ENCODE measurements at regions not wholly inside any gene's neighbourhood (a gene's known extent, or its start where the extent isn't known, plus 50 kb on each side); places are given as distances from the start of the nearest gene placed in this dataset.

DNA sequence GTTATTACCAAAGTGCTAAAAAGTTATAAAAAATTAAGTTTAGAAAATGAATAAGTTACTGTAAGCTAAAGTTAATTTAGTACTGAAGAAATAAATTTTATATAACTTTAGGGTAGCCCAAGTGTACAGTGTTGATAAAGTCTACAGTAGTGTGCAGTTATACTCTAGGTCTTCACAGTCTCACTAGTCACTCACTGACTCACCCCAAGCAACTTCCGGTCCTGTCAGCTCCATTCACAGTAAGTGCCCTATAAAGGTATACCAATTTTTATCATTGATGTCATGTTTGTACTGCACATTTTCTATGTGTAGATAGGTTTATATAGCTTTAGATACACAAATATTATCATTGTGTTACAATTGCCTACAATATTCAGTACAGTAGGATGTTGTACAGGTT is 518.3 kb upstream of the PIK3C3 start:
- Histone ChIP-seq H3K4me1 (no peaks in the 10 kb centered on the region), H3K27me3 (ENCODE audit: low read depth) (no peaks in the 10 kb centered on the region), H3K9me3 (peaks cover 4% of the 10 kb centered on the region), H3K4me3 (no peak overlapping the region), H3K36me3 (no peaks in the 10 kb centered on the region), H3K27ac (no peak overlapping the region)
- no peak for DNase-seq
- intact Hi-C loops (cut with DNase I), result no loop called here
- TF ChIP-seq, protein P1, sequence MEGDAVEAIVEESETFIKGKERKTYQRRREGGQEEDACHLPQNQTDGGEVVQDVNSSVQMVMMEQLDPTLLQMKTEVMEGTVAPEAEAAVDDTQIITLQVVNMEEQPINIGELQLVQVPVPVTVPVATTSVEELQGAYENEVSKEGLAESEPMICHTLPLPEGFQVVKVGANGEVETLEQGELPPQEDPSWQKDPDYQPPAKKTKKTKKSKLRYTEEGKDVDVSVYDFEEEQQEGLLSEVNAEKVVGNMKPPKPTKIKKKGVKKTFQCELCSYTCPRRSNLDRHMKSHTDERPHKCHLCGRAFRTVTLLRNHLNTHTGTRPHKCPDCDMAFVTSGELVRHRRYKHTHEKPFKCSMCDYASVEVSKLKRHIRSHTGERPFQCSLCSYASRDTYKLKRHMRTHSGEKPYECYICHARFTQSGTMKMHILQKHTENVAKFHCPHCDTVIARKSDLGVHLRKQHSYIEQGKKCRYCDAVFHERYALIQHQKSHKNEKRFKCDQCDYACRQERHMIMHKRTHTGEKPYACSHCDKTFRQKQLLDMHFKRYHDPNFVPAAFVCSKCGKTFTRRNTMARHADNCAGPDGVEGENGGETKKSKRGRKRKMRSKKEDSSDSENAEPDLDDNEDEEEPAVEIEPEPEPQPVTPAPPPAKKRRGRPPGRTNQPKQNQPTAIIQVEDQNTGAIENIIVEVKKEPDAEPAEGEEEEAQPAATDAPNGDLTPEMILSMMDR (IDR thresholded peaks at IDR 0.05), result no peak
- no peak for ATAC-seq

DNA sequence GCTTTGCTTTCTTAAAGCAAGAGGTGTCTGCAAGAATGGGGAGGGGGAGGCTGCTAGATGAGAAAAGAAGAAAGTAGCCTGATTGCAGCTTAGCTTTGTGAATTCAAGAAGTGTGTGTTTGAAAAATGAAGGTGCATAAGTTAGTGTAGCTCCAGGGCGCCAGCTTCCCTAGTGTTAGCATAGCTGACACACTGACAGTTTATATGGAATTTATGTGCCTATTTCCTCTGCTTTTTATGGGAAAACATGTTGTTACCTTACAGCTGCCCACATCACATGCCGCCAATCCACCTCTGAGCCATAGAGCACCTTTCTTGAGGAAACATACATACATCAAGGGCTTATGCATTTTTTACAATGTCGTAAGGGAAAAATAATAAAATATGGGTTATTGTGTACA is 536.4 kb upstream of the PIK3C3 start:
- no peak overlapping the region for H3K27ac ChIP-seq
- intact Hi-C loops (cut with DNase I), result no loop called here
- no peaks in the 10 kb centered on the region for H3K36me3 ChIP-seq
- no peaks in the 10 kb centered on the region for H3K9me3 ChIP-seq
- no peaks in the 10 kb centered on the region for H3K27me3 ChIP-seq (ENCODE audit: low read depth)
- TF ChIP-seq, protein P1 (IDR thresholded peaks at IDR 0.05), result no peak
- no peak overlapping the region for H3K4me3 ChIP-seq
- H3K4me1 ChIP-seq, result no peaks in the 10 kb centered on the region
- ATAC-seq, result no peak
- no peak for DNase-seq

DNA sequence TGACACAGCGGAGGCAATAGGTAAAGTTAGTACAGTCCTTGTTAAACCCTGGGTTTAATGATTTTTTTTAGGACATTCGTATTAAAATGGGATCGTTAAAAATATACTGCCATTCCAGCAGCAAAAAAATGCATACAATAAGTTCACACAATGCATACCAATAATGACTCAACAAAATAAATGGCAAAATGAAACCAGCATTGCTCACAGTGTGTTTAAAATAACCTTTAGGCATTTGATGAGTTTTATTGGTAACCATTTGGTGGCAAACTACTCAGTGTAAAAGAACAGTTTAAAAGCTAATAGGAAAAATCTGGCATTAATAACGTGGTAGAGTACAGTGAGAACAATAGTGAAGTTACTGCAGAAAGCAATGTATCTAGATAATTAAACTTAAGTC is 539.0 kb upstream of the PIK3C3 start:
- Histone ChIP-seq H3K9me3 (no peaks in the 10 kb centered on the region), H3K4me3 (no peak overlapping the region), H3K27ac (no peak overlapping the region), H3K36me3 (no peaks in the 10 kb centered on the region), H3K27me3 (ENCODE audit: low read depth) (no peaks in the 10 kb centered on the region), H3K4me1 (no peaks in the 10 kb centered on the region)
- intact Hi-C loops (cut with DNase I), result no loop called here
- no peak for ATAC-seq
- TF ChIP-seq, protein P1 (IDR thresholded peaks at IDR 0.05), result no peak
- no peak for DNase-seq

DNA sequence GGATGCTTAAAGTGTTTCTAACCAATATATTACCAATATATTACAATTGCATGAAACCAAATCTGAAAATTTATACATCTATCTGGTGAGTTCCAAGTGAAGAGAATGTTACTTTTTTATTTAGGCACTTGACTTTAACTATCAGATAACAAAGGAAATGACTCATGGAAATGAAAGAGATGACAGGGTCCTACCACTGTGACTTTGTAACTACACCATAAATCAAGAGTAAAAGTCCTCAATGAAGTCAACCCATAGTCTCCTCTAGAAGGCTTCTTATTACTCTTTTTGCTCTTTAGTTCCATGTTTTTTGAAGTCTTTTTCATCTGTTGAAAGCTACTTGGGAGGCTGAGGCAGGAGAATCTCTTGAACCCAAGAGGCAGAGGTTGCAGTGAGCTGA is 545.0 kb upstream of the PIK3C3 start:
- H3K36me3 ChIP-seq, result no peaks in the 10 kb centered on the region
- TF ChIP-seq, protein P1 (IDR thresholded peaks at IDR 0.05), result no peak
- no peaks in the 10 kb centered on the region for H3K9me3 ChIP-seq
- ATAC-seq (no peak), DNase-seq (no peak)
- intact Hi-C loops (cut with DNase I), result no loop called here
- no peaks in the 10 kb centered on the region for H3K27me3 ChIP-seq (ENCODE audit: low read depth)
- no peak overlapping the region for H3K4me3 ChIP-seq
- no peak overlapping the region for H3K27ac ChIP-seq
- no peaks in the 10 kb centered on the region for H3K4me1 ChIP-seq

DNA sequence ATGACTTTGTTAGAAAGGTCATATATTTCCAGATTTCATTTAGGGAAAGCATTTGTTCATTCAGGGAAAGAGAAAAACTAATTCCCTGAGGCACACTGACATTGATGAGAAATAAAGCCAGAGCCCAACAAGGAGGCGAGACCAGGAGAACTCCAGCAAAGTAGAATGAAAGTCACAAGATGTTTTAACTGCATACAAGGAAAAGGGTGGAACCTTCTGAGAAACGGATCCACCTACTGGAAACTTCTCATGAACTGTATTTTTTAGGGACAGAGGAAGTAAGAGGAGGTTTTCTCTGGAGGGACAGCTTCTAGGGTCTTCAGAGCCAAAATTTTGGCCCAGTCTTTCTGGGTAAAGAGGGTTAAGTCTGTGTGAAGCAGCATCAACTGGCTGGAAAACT is 548.2 kb upstream of the PIK3C3 start:
- Histone ChIP-seq H3K9me3 (no peaks in the 10 kb centered on the region), H3K27me3 (ENCODE audit: low read depth) (no peaks in the 10 kb centered on the region), H3K4me1 (no peaks in the 10 kb centered on the region), H3K36me3 (no peaks in the 10 kb centered on the region), H3K27ac (no peak overlapping the region), H3K4me3 (no peak overlapping the region)
- TF ChIP-seq, protein P1 (IDR thresholded peaks at IDR 0.05), result no peak
- ATAC-seq (no peak), DNase-seq (no peak)
- intact Hi-C loops (cut with DNase I), result no loop called here

DNA sequence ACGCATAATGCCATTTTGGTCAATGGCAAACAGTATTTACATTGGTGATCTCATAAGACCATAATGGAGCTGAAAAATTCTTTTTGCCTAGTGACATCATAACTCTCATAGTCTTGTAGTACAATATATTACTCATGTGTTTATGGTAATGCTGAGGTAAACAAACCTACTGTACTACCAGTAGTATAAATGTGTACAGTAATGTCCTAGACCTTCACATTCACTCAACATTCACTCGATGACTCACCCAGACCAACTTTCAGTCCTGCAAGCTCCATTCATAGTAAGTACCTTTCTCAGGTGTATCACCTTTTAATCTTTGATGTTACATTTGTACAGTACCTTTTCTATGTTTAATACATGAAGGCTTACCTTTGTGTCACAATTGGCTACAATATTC is 558.2 kb upstream of the PIK3C3 start:
- TF ChIP-seq, protein P1 (IDR thresholded peaks at IDR 0.05), result no peak
- H3K27me3 ChIP-seq (ENCODE audit: low read depth), result no peaks in the 10 kb centered on the region
- H3K36me3 ChIP-seq, result no peaks in the 10 kb centered on the region
- intact Hi-C loops (cut with DNase I), result no loop called here
- H3K4me1 ChIP-seq, result no peaks in the 10 kb centered on the region
- no peak overlapping the region for H3K4me3 ChIP-seq
- no peaks in the 10 kb centered on the region for H3K9me3 ChIP-seq
- H3K27ac ChIP-seq, result no peak overlapping the region
- no peak for DNase-seq
- ATAC-seq, result no peak
